ENCODE measurements at regions not wholly inside any gene's neighbourhood (a gene's known extent, or its start where the extent isn't known, plus 50 kb on each side); places are given as distances from the start of the nearest gene placed in this dataset.
"Not testable (repeated sequence)": the region's sequence is repeated elsewhere in the genome, so short reads cannot be mapped to it uniquely, and the experiment has no call there.

GRCh38 chr7:130789436-130789835, 55.4 kb upstream of the KLF14 start:
- no peaks in the 10 kb centered on the region for H3K27me3 ChIP-seq (ENCODE audit: control insufficient read depth, insufficient read depth, low read length)
- H3K4me1 ChIP-seq (ENCODE audit: control insufficient read depth, insufficient read depth, low read length): no peaks in the 10 kb centered on the region
- H3K27ac ChIP-seq (ENCODE audit: low read length): no peak overlapping the region
- H3K9me3 ChIP-seq (replicated peaks; ENCODE audit: control insufficient read depth, low read depth, low read length): no peaks in the 10 kb centered on the region
- 67% methylated on average over 1 of the region's 3 CpGs for WGBS (ENCODE audit: insufficient coverage)
- DNase-seq: no peak
- H3K4me3 ChIP-seq (ENCODE audit: low read length): no peak overlapping the region
- H3K36me3 ChIP-seq (ENCODE audit: control insufficient read depth, insufficient read depth, low read length): no peaks in the 10 kb centered on the region

DNA sequence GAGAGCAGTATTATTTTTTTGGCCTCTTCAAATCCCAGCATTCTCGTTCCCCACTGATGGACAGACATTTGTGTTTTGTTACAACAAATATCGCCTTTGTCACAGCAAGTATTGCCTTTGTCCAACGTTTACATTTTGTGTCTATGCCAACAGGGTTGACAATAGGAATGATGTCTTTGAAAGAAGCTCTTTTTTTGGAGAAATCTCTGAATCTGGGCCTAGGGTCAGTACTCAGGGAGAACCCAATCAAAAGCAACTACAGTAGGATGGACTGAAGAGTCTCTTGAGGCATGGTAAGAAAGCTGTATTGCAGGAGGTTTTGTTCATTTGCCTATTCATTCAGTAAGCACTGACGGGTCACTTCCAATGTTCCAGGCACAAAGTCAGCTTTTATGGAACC, 57.7 kb upstream of the KLF14 start:
- DNase-seq: peak; percentile 22
- Histone ChIP-seq H3K36me3 (ENCODE audit: control insufficient read depth, insufficient read depth, low read length) (no peaks in the 10 kb centered on the region), H3K27me3 (ENCODE audit: control insufficient read depth, insufficient read depth, low read length) (no peaks in the 10 kb centered on the region), H3K9me3 (replicated peaks; ENCODE audit: control insufficient read depth, low read depth, low read length) (no peaks in the 10 kb centered on the region), H3K4me1 (ENCODE audit: control insufficient read depth, insufficient read depth, low read length) (no peaks in the 10 kb centered on the region), H3K4me3 (ENCODE audit: low read length) (no peak overlapping the region), H3K27ac (ENCODE audit: low read length) (no peak overlapping the region)
- whole genome bisulfite sequencing (ENCODE audit: insufficient coverage): no CpG with 5 or more reads among the region's 4 CpGs

GRCh38 chr7:130793855-130794618, 60.0 kb upstream of the KLF14 start:
- H3K36me3 ChIP-seq (ENCODE audit: control insufficient read depth, insufficient read depth, low read length): no peaks in the 10 kb centered on the region
- H3K4me1 ChIP-seq (ENCODE audit: control insufficient read depth, insufficient read depth, low read length): no peaks in the 10 kb centered on the region
- H3K9me3 ChIP-seq (replicated peaks; ENCODE audit: control insufficient read depth, low read depth, low read length): no peaks in the 10 kb centered on the region
- H3K4me3 ChIP-seq (ENCODE audit: low read length): no peak overlapping the region
- 44% methylated on average over 3 of the region's 9 CpGs for WGBS (ENCODE audit: insufficient coverage)
- DNase-seq: peak; percentile 72
- no peaks in the 10 kb centered on the region for H3K27me3 ChIP-seq (ENCODE audit: control insufficient read depth, insufficient read depth, low read length)
- H3K27ac ChIP-seq (ENCODE audit: low read length): peak overlapping the region; percentile 62

- Histone ChIP-seq H3K27ac (ENCODE audit: low read length) (peak overlapping the region; percentile 62), H3K4me1 (ENCODE audit: control insufficient read depth, insufficient read depth, low read length) (no peaks in the 10 kb centered on the region), H3K4me3 (ENCODE audit: low read length) (no peak overlapping the region), H3K27me3 (ENCODE audit: control insufficient read depth, insufficient read depth, low read length) (no peaks in the 10 kb centered on the region), H3K36me3 (ENCODE audit: control insufficient read depth, insufficient read depth, low read length) (no peaks in the 10 kb centered on the region), H3K9me3 (replicated peaks; ENCODE audit: control insufficient read depth, low read depth, low read length) (no peaks in the 10 kb centered on the region)
- no peak for DNase-seq
- 50% methylated on average over 2 of the region's 3 CpGs for WGBS (ENCODE audit: insufficient coverage)
Observed at GRCh38 chr7:130794619-130794922, 60.6 kb upstream of the KLF14 start.

DNA sequence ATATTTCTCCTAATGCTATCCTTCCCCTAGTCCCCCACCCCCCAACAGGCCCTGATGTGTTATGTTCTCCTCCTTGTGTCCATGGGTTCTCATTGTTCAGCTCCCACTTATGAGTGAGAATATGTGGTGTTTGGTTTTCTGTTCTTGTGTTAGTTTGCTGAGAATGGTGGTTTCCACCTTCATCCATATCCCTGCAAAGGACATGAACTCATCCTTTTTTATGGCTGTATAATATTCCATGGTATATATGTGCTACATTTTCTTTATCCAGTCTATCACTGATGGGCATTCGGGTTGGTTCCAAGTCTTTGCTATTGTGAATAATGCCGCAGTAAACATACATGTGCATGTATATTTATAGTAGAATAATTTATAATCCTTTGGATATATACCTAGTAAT, 62.4 kb upstream of the KLF14 start:
- DNase-seq; H3K4me3 ChIP-seq (ENCODE audit: low read length); H3K9me3 ChIP-seq (replicated peaks; ENCODE audit: control insufficient read depth, low read depth, low read length); H3K36me3 ChIP-seq (ENCODE audit: control insufficient read depth, insufficient read depth, low read length); H3K27ac ChIP-seq (ENCODE audit: low read length); H3K27me3 ChIP-seq (ENCODE audit: control insufficient read depth, insufficient read depth, low read length); H3K4me1 ChIP-seq (ENCODE audit: control insufficient read depth, insufficient read depth, low read length): not testable (repeated sequence)
- WGBS (ENCODE audit: insufficient coverage): no CpG with 5 or more reads among the region's 2 CpGs

DNA sequence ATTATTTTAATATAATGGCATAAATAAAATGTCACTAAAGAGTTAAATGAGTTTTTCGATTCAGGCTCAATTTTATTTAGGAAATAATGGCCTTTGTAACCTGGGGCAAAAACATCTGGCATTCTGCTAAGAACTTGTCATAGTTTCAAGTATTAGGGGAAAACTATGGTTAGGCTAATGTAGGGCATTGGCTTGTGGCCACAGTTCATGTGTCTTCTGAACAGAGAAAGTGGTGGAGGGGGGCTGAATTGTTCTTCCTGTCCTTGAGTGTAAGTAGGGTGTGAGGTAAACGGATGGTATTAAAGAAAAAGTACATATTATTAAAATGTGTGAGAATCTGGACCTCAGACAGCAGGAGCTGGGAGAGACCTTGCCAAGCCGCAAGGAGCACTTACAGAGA, 69.1 kb upstream of the KLF14 start:
- WGBS (ENCODE audit: insufficient coverage): 43% methylated on average over 3 of the region's 3 CpGs
- Histone ChIP-seq H3K4me1 (ENCODE audit: control insufficient read depth, insufficient read depth, low read length) (peaks cover 7% of the 10 kb centered on the region), H3K9me3 (replicated peaks; ENCODE audit: control insufficient read depth, low read depth, low read length) (no peaks in the 10 kb centered on the region), H3K27ac (ENCODE audit: low read length) (no peak overlapping the region), H3K4me3 (ENCODE audit: low read length) (no peak overlapping the region), H3K36me3 (ENCODE audit: control insufficient read depth, insufficient read depth, low read length) (no peaks in the 10 kb centered on the region), H3K27me3 (ENCODE audit: control insufficient read depth, insufficient read depth, low read length) (no peaks in the 10 kb centered on the region)
- DNase-seq: peak; percentile 12

DNA sequence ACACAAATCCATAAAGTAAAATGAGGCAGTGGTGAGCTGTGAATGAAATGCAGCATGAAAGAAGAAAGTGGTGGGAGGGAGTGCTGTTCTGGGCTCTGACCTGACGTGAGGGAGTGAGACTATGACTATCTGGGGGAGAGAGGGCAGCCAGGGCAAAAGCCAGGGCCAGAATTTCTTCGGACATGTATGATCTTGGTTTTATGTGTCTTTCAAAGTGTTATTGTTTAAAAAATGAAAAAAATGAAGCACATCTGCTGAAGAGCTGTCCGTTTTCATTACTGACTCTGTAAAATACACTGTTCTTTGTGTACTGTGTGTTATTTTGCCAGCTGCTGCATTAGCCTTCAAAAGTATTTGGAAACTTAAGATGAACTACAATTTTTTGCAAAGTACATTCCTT, 70.2 kb upstream of the KLF14 start:
- Histone ChIP-seq H3K36me3 (ENCODE audit: control insufficient read depth, insufficient read depth, low read length) (no peaks in the 10 kb centered on the region), H3K9me3 (replicated peaks; ENCODE audit: control insufficient read depth, low read depth, low read length) (no peaks in the 10 kb centered on the region), H3K4me3 (ENCODE audit: low read length) (no peak overlapping the region), H3K4me1 (ENCODE audit: control insufficient read depth, insufficient read depth, low read length) (peaks cover 7% of the 10 kb centered on the region), H3K27ac (ENCODE audit: low read length) (peak overlapping the region; percentile 50), H3K27me3 (ENCODE audit: control insufficient read depth, insufficient read depth, low read length) (no peaks in the 10 kb centered on the region)
- DNase-seq: peak; percentile 65
- 8% methylated on average over 2 of the region's 3 CpGs for WGBS (ENCODE audit: insufficient coverage)

GRCh38 chr7:130812819-130813218, 78.8 kb upstream of the KLF14 start:
- DNase-seq; H3K4me1 ChIP-seq (ENCODE audit: control insufficient read depth, insufficient read depth, low read length); H3K27me3 ChIP-seq (ENCODE audit: control insufficient read depth, insufficient read depth, low read length); H3K36me3 ChIP-seq (ENCODE audit: control insufficient read depth, insufficient read depth, low read length); H3K27ac ChIP-seq (ENCODE audit: low read length); H3K4me3 ChIP-seq (ENCODE audit: low read length); H3K9me3 ChIP-seq (replicated peaks; ENCODE audit: control insufficient read depth, low read depth, low read length): not testable (repeated sequence)
- WGBS (ENCODE audit: insufficient coverage): no CpG with 5 or more reads among the region's 4 CpGs

DNA sequence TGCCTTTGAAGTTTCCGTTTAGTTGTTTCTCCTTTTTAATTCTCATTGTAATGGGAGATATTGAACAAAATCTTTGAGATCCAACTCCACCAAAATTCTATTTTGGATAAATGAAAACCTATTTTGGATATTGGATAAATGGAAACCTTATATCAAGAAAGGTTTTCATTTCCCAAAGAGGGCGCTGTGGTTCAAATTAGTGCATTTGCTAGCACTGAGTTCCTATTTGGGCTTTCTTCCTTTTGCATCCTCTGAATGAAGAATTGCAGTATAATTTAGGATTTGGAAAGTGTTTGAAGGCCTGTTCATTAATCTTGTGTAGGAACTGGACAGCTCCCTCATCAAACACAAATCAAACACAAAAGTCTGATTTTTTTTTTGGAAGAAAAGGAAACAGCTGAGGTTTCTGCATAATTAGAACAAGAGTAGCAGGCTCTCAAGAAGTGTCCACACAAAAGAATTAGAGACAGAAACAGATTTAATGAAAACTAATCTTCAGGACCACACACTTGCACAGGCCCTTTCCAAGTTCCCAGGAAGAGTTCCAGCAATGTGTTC, 80.8 kb upstream of the KLF14 start:
- peaks cover 3% of the 10 kb centered on the region for H3K4me1 ChIP-seq (ENCODE audit: control insufficient read depth, insufficient read depth, low read length)
- no peak overlapping the region for H3K4me3 ChIP-seq (ENCODE audit: low read length)

GRCh38 chr7:130818056-130818455, 84.0 kb upstream of the KLF14 start:
- H3K27me3 ChIP-seq (ENCODE audit: control insufficient read depth, insufficient read depth, low read length): no peaks in the 10 kb centered on the region
- H3K4me1 ChIP-seq (ENCODE audit: control insufficient read depth, insufficient read depth, low read length): peaks cover 3% of the 10 kb centered on the region
- WGBS (ENCODE audit: insufficient coverage): no CpG with 5 or more reads among the region's 2 CpGs
- H3K27ac ChIP-seq (ENCODE audit: low read length): no peak overlapping the region
- H3K4me3 ChIP-seq (ENCODE audit: low read length): no peak overlapping the region
- no peaks in the 10 kb centered on the region for H3K9me3 ChIP-seq (replicated peaks; ENCODE audit: control insufficient read depth, low read depth, low read length)
- DNase-seq: no peak
- no peaks in the 10 kb centered on the region for H3K36me3 ChIP-seq (ENCODE audit: control insufficient read depth, insufficient read depth, low read length)

More for the DNA sequence above, 80.8 kb upstream of the KLF14 start:
- peak; percentile 63 for DNase-seq
- no peak overlapping the region for H3K27ac ChIP-seq (ENCODE audit: low read length)
- no CpG with 5 or more reads among the region's 2 CpGs for WGBS (ENCODE audit: insufficient coverage)
- no peaks in the 10 kb centered on the region for H3K36me3 ChIP-seq (ENCODE audit: control insufficient read depth, insufficient read depth, low read length)
- no peaks in the 10 kb centered on the region for H3K9me3 ChIP-seq (replicated peaks; ENCODE audit: control insufficient read depth, low read depth, low read length)
- no peaks in the 10 kb centered on the region for H3K27me3 ChIP-seq (ENCODE audit: control insufficient read depth, insufficient read depth, low read length)

DNA sequence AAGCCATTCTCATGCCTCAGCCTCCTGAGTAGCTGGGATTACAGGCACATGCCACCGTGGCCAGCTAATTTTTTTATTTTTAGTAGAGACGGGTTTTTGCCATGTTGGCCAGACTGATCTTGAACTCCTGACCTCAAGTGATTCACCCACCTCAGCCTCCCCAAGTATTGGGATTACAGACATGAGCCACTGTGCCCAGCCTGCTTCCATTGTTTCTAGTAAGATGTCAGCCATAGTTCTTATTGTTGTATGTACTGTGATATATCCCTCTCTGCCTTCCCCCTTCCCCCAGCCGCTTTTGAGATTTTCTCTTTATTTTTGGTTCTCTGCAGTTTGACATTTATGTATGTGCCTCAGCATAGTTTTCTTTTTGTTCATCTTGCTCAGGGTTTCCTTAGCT, 87.9 kb upstream of the KLF14 start:
- Histone ChIP-seq H3K4me3 (ENCODE audit: low read length) (no peak overlapping the region), H3K36me3 (ENCODE audit: control insufficient read depth, insufficient read depth, low read length) (no peaks in the 10 kb centered on the region), H3K27me3 (ENCODE audit: control insufficient read depth, insufficient read depth, low read length) (no peaks in the 10 kb centered on the region), H3K27ac (ENCODE audit: low read length) (no peak overlapping the region), H3K9me3 (replicated peaks; ENCODE audit: control insufficient read depth, low read depth, low read length) (peaks cover 6% of the 10 kb centered on the region), H3K4me1 (ENCODE audit: control insufficient read depth, insufficient read depth, low read length) (no peaks in the 10 kb centered on the region)
- DNase-seq: no peak
- no CpG with 5 or more reads among the region's 3 CpGs for WGBS (ENCODE audit: insufficient coverage)
